Upper lobe of right lung (tissue), 1 donor: ENCODE measurements at regions not wholly inside any gene's neighbourhood (a gene's known extent, or its start where the extent isn't known, plus 50 kb on each side); places are given as distances from the start of the nearest gene placed in this dataset. TPM values are rescaled to one million over a fixed set of nuclear protein-coding genes. Genes with fewer than 3 reads are reported as not detected.

Source experiments
- ATAC-seq: fragments of 200-7000 bp; cut with Tn5 transposase; one replicate; pipeline ENCODE4 v1.9.1; 2020; ENCODE audit warnings: mild to moderate bottlenecking, moderate library complexity
- DNase-seq: peaks from one replicate; pipeline ENCODE4 v3.0.0-alpha.2; 2020
- H3K27ac ChIP-seq: fragments of 200-600 bp; one replicate; pipeline ENCODE4 v1.8.0; 2022
- H3K27me3 ChIP-seq: fragments of 200-600 bp; one replicate; pipeline ENCODE4 v1.8.0; 2022; ENCODE audit warnings: mild to moderate bottlenecking
- H3K36me3 ChIP-seq: fragments of 200-600 bp; one replicate; pipeline ENCODE4 v1.8.0; 2022
- H3K4me1 ChIP-seq: fragments of 200-600 bp; one replicate; pipeline ENCODE4 v1.8.0; 2022
- H3K4me3 ChIP-seq: fragments of 200-600 bp; one replicate; pipeline ENCODE4 v1.8.0; 2022; ENCODE audit warnings: mild to moderate bottlenecking
- H3K9me3 ChIP-seq: fragments of 200-600 bp; one replicate; pipeline ENCODE4 v1.8.0; 2022
- intact Hi-C: fragments of 100-400 bp; cut with DNase I; formaldehyde crosslinking; loops from one replicate; pipeline ENCODE4 v1.11.0; 2022
- microRNA-seq: library from miRNA; unstranded; fragments of <30 nt; microRNA quantifications from one replicate; pipeline ENCODE4 v1.2.0, GENCODE V29; 2020; ENCODE audit warnings: borderline microRNAs expressed
- TF ChIP-seq, protein P1 (sequence below): fragments of 200-600 bp; IDR thresholded peaks from one replicate; pipeline ENCODE4 v1.8.0; 2022; ENCODE audit warnings: antibody characterized with exemption
- donor health status: DM: no; HTN: yes; CAD: no; lungs with severe emphysema.

DNA sequence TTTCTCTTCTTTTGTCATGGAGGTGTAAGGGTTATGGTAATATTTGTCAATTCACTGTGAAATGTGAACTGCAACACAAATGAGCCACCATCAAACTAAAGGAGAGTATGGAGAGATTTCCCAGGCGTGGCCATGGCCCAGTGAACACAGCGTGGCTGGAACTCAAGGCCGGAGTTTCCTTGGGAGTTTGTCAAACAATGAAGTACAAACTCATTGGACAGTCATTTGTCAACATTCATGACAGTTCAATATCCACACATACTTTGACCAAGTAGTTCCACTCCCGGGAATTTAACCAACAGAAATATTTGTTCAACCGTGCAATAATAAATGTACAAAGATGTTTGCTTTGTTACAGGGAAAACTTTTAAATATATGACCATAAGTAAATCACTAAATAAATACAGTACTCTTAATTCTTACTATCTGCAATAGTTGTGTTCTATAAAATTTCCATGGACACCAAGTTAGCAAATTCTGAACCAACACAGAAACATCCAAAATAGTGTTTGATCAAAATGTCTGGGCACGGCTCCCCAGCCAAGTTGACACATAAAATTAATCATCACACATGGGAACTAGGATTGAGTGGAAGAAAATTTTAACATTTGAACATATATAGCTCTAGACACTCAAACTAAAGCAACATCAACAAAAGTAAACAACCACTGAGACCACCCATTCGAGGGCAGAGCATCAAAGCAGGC lies 87.1 kb downstream of the DIRAS2 start:
- no peaks in the 10 kb centered on the region for H3K27me3 ChIP-seq
- no peaks in the 10 kb centered on the region for H3K9me3 ChIP-seq
- no peak overlapping the region for H3K4me3 ChIP-seq
- no peaks in the 10 kb centered on the region for H3K4me1 ChIP-seq
- H3K27ac ChIP-seq, result no peak overlapping the region
- intact Hi-C loops, result no loop called here
- TF ChIP-seq, protein P1, sequence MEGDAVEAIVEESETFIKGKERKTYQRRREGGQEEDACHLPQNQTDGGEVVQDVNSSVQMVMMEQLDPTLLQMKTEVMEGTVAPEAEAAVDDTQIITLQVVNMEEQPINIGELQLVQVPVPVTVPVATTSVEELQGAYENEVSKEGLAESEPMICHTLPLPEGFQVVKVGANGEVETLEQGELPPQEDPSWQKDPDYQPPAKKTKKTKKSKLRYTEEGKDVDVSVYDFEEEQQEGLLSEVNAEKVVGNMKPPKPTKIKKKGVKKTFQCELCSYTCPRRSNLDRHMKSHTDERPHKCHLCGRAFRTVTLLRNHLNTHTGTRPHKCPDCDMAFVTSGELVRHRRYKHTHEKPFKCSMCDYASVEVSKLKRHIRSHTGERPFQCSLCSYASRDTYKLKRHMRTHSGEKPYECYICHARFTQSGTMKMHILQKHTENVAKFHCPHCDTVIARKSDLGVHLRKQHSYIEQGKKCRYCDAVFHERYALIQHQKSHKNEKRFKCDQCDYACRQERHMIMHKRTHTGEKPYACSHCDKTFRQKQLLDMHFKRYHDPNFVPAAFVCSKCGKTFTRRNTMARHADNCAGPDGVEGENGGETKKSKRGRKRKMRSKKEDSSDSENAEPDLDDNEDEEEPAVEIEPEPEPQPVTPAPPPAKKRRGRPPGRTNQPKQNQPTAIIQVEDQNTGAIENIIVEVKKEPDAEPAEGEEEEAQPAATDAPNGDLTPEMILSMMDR, result no peak
- no peaks in the 10 kb centered on the region for H3K36me3 ChIP-seq
- DNase-seq (no peak), ATAC-seq (no peak)

DNA sequence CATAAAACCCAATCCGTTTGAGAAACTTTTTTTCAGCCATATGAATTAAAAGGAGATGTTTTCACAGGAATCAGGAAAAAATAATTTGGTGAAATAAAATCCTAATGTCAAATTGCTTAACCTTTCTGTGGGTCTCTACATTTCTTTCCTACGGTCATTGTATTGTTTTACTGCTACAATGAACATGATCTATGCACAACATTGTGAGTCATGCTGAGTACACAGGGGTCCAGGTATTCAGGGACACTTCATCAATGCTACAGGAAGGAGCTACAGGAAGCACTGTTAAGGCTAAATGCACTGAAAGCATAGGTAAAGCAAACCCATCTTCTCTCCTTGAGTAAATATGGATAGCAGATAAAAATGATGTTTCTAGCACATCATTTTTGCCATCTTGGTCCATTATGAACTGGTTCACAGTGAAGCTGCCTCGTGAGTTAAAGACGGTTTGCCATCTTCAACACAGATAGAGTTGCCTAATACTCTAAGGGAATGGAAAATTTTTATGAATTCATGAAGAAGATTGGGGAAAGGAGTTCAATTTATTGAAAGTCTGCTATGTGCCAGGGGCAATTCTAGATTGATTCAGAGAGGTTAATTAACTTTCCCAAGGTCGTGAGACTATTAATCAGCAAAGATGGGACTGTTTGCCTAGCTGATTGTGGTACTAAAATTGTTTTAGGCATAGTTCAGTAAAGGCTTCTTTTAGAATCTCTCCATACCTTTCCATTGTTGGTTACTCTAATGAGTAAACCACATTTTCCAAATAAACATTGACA lies 85.5 kb downstream of the DIRAS2 start:
- H3K4me3 ChIP-seq, result no peak overlapping the region
- H3K4me1 ChIP-seq, result no peaks in the 10 kb centered on the region
- TF ChIP-seq, protein P1, result no peak
- H3K9me3 ChIP-seq, result no peaks in the 10 kb centered on the region
- H3K36me3 ChIP-seq, result no peaks in the 10 kb centered on the region
- no peaks in the 10 kb centered on the region for H3K27me3 ChIP-seq
- no peak for DNase-seq
- no peak overlapping the region for H3K27ac ChIP-seq
- ATAC-seq, result no peak
- intact Hi-C loops, result no loop called here

DNA sequence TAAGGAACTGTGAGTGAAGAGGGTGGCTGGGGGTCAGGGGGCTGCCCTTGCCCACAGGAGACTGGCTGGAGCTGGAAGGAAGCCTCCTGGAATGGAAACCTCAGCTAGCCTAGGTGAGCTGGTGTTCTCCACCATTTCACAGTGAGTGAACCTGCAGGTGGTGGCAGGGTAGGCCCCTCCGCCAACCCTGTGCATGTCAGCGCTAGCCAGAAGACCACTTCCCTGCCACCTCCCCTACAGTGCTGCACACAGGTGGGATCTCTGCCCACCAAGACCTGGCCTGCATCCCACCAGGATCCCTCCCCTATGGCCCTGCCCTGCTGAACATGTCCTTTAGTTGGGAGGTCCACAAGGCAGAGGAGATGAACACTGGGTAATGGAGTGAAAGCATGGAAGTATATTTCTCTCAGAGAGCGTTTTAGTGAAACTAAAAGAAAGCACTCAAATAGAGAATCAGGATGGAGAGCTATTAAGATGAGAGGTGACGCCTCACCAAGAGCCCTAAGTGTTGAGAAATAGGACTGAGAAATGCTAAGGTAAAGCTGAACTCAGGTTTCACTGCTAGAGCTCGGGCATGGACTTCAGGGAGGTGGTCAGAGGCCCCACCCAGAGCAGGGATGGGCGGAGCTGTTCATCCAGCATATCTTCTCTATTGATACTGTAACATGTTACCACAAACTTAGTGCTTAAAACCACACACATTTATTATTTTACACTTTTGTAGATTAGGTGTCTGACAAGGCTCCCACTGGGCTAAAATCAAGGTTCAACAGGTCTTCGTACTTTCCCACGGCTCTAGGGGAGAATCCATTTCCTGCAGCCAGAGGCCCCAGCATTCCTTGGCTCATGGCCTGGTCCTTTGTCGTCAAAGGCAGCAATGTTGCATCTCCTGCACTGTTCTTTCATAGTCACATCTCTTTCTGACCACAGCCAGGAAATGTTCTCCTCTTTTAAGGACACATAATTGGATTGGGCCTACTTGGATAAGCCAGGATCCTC lies 83.2 kb downstream of the DIRAS2 start:
- intact Hi-C loops, result no loop called here
- no peaks in the 10 kb centered on the region for H3K27me3 ChIP-seq
- no peak for ATAC-seq
- TF ChIP-seq, protein P1, result no peak
- H3K27ac ChIP-seq, result no peak overlapping the region
- no peak overlapping the region for H3K4me3 ChIP-seq
- no peaks in the 10 kb centered on the region for H3K9me3 ChIP-seq
- H3K36me3 ChIP-seq, result no peaks in the 10 kb centered on the region
- DNase-seq, result no peak
- no peaks in the 10 kb centered on the region for H3K4me1 ChIP-seq

Small RNAs in the stretch of these regions (microRNA-seq; reads per million reads assigned to microRNA genes)
- not detected for gene MIR4290
